Astrocyte (in vitro differentiated cells and primary cell): ENCODE measurements at regions not wholly inside any gene's neighbourhood (a gene's known extent, or its start where the extent isn't known, plus 50 kb on each side); places are given as distances from the start of the nearest gene placed in this dataset.

Source experiments
- DNase-seq: peaks from one replicate; pipeline ENCODE4 v3.0.0-alpha.2; 2010; ENCODE audit warnings: low read depth
- FAIRE-seq: peaks from 2 replicates; lab custom pipeline; 2011; peaks lifted over from hg19 to GRCh38; lab: Jason Lieb, UNC
- H2AFZ ChIP-seq: 2 replicates; pipeline ENCODE4 v1.6.0; 2012; ENCODE audit warnings: low read depth, low read length, inconsistent platforms
- H3K27ac ChIP-seq: 2 replicates; pipeline ENCODE4 v1.5.1; 2011; ENCODE audit warnings: low read depth, low read length, inconsistent platforms
- H3K27me3 ChIP-seq: 2 replicates; pipeline ENCODE4 v1.6.0; 2011; ENCODE audit warnings: low read length, inconsistent platforms; ENCODE audit not compliant: insufficient read depth
- H3K36me3 ChIP-seq: 2 replicates; pipeline ENCODE4 v1.5.1; 2011; ENCODE audit warnings: low read length, inconsistent platforms; ENCODE audit not compliant: insufficient read depth
- H3K4me1 ChIP-seq: 2 replicates; pipeline ENCODE4 v1.5.1; 2011; ENCODE audit warnings: low read length, inconsistent platforms; ENCODE audit not compliant: insufficient read depth
- H3K4me2 ChIP-seq: 2 replicates; pipeline ENCODE4 v1.6.0; 2012; ENCODE audit warnings: low read length, inconsistent platforms
- H3K4me3 ChIP-seq: 2 replicates; pipeline ENCODE4 v1.5.1; 2011; ENCODE audit warnings: low read depth, mild to moderate bottlenecking, low read length, inconsistent platforms; ENCODE audit not compliant: insufficient read depth
- H3K79me2 ChIP-seq: 2 replicates; pipeline ENCODE4 v1.6.0; 2012; ENCODE audit warnings: mild to moderate bottlenecking, low read length, inconsistent platforms; ENCODE audit not compliant: insufficient read depth
- H3K9ac ChIP-seq: 2 replicates; pipeline ENCODE4 v1.6.0; 2012; ENCODE audit warnings: mild to moderate bottlenecking, low read length, inconsistent platforms
- H3K9me3 ChIP-seq: 2 replicates; pipeline ENCODE4 v1.5.1; 2012; ENCODE audit warnings: low read depth, mild to moderate bottlenecking, low read length, inconsistent platforms; ENCODE audit not compliant: insufficient read depth
- H4K20me1 ChIP-seq: 2 replicates; pipeline ENCODE4 v1.6.0; 2012; ENCODE audit warnings: low read length, inconsistent platforms; ENCODE audit not compliant: insufficient read depth
- H3K27ac Mint-ChIP-seq: one replicate; pipeline ENCODE4 v1.8.0; 2021; ENCODE audit warnings: mild to moderate bottlenecking, mixed read lengths; ENCODE audit not compliant: unreplicated experiment
- H3K27me3 Mint-ChIP-seq: one replicate; pipeline ENCODE4 v1.8.0; 2021; ENCODE audit warnings: low read depth, mixed read lengths; ENCODE audit not compliant: unreplicated experiment
- H3K36me3 Mint-ChIP-seq: one replicate; pipeline ENCODE4 v1.8.0; 2021; ENCODE audit warnings: low read depth, mixed read lengths; ENCODE audit not compliant: unreplicated experiment
- H3K4me1 Mint-ChIP-seq: one replicate; pipeline ENCODE4 v1.8.0; 2021; ENCODE audit warnings: low read depth, mixed read lengths; ENCODE audit not compliant: unreplicated experiment
- H3K4me3 Mint-ChIP-seq: one replicate; pipeline ENCODE4 v1.8.0; 2021; ENCODE audit warnings: mild to moderate bottlenecking, moderate library complexity, mixed read lengths; ENCODE audit not compliant: unreplicated experiment
- H3K9me3 Mint-ChIP-seq: one replicate; pipeline ENCODE4 v1.8.0; 2021; ENCODE audit warnings: mild to moderate bottlenecking, mixed read lengths; ENCODE audit not compliant: unreplicated experiment
- CTCF ChIP-seq: IDR thresholded peaks from 2 replicates; pipeline ENCODE4 v1.5.1; 2011; ENCODE audit warnings: low read depth, mild to moderate bottlenecking, inconsistent platforms, low read length, moderate library complexity; ENCODE audit not compliant: insufficient read depth
- EZH2 ChIP-seq: IDR thresholded peaks from 2 replicates; pipeline ENCODE4 v1.6.1; 2012; ENCODE audit warnings: mild to moderate bottlenecking, low read length, inconsistent platforms; ENCODE audit not compliant: insufficient read depth

DNA sequence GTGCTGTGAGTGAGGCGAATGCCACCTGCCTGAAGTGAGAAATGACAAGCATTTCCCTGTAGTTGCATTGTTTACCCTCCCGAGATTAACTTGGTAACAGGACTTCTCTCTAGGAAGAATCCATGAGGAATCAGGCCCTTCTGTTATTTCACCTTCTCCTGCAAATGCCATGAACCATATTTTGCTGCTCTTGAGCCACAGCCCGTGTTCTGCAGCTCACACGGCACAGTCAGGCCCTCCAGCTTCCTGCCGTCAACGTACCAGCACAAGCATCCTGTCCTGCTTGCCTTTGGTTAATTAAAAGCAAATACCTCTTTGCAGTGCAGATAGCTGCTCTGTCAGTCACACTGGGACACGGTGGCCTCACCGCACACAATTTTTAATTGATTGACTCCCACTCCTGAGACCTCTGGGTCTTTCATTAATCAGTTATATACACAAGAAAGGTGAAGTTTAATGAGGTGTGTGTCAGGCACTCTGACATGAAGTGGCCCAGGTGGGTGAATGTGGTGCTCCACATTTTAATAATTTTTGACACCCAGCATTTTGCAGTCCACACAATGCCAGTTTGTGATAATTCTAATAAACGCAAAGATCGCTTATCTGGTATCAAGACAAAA lies 95.3 kb upstream of the ASB18 start:
- no peak for FAIRE-seq
- no peak overlapping the region for H3K27ac Mint-ChIP-seq

GRCh38 chr2:236360496-236360895 lies 96.3 kb upstream of the ASB18 start:
- no peak overlapping the region for H3K4me2 ChIP-seq
- peaks cover 30% of the 10 kb centered on the region for H3K27me3 Mint-ChIP-seq
- H3K4me1 Mint-ChIP-seq = no peaks in the 10 kb centered on the region
- H3K27ac Mint-ChIP-seq = no peak overlapping the region
- H4K20me1 ChIP-seq = no peaks in the 10 kb centered on the region
- H2AFZ ChIP-seq = no peak overlapping the region
- no peaks in the 10 kb centered on the region for H3K4me1 ChIP-seq
- TF ChIP-seq CTCF (no peak), EZH2 (no peak)
- no peak overlapping the region for H3K4me3 Mint-ChIP-seq
- H3K36me3 Mint-ChIP-seq = no peaks in the 10 kb centered on the region
- no peak overlapping the region for H3K9ac ChIP-seq
- H3K36me3 ChIP-seq = no peaks in the 10 kb centered on the region
- no peak overlapping the region for H3K4me3 ChIP-seq
- no peaks in the 10 kb centered on the region for H3K9me3 ChIP-seq
- FAIRE-seq (no peak), DNase-seq (peak; percentile 29)
- no peaks in the 10 kb centered on the region for H3K79me2 ChIP-seq
- no peak overlapping the region for H3K27ac ChIP-seq
- H3K27me3 ChIP-seq = no peaks in the 10 kb centered on the region
- H3K9me3 Mint-ChIP-seq = no peaks in the 10 kb centered on the region

More for the DNA sequence above, 95.3 kb upstream of the ASB18 start:
- TF ChIP-seq EZH2 (no peak), CTCF (no peak)
- H3K4me1 ChIP-seq = no peaks in the 10 kb centered on the region
- H3K9ac ChIP-seq = no peak overlapping the region
- H3K27ac ChIP-seq = no peak overlapping the region
- H3K27me3 Mint-ChIP-seq = peaks cover 23% of the 10 kb centered on the region
- no peaks in the 10 kb centered on the region for H3K4me1 Mint-ChIP-seq
- no peak for DNase-seq
- no peaks in the 10 kb centered on the region for H3K27me3 ChIP-seq
- peak overlapping the region; percentile 26 for H2AFZ ChIP-seq
- H3K4me3 ChIP-seq = no peak overlapping the region
- H3K9me3 Mint-ChIP-seq = no peaks in the 10 kb centered on the region
- no peaks in the 10 kb centered on the region for H3K79me2 ChIP-seq
- H3K36me3 Mint-ChIP-seq = no peaks in the 10 kb centered on the region
- H3K4me2 ChIP-seq = no peak overlapping the region
- H4K20me1 ChIP-seq = no peaks in the 10 kb centered on the region
- H3K4me3 Mint-ChIP-seq = no peak overlapping the region
- H3K36me3 ChIP-seq = no peaks in the 10 kb centered on the region
- no peaks in the 10 kb centered on the region for H3K9me3 ChIP-seq

GRCh38 chr2:236363711-236364277 lies 99.6 kb upstream of the ASB18 start:
- no peaks in the 10 kb centered on the region for H3K4me1 Mint-ChIP-seq
- Histone ChIP-seq H3K4me3 (no peak overlapping the region), H3K27me3 (peaks cover 9% of the 10 kb centered on the region), H3K9me3 (no peaks in the 10 kb centered on the region), H3K4me1 (no peaks in the 10 kb centered on the region), H3K9ac (no peak overlapping the region), H2AFZ (no peak overlapping the region), H3K27ac (no peak overlapping the region), H3K4me2 (no peak overlapping the region), H3K36me3 (no peaks in the 10 kb centered on the region), H3K79me2 (no peaks in the 10 kb centered on the region), H4K20me1 (no peaks in the 10 kb centered on the region)
- TF ChIP-seq EZH2 (no peak), CTCF (no peak)
- FAIRE-seq = no peak
- no peak overlapping the region for H3K4me3 Mint-ChIP-seq
- no peak overlapping the region for H3K27ac Mint-ChIP-seq
- peaks cover 47% of the 10 kb centered on the region for H3K27me3 Mint-ChIP-seq
- DNase-seq = no peak
- H3K36me3 Mint-ChIP-seq = no peaks in the 10 kb centered on the region
- H3K9me3 Mint-ChIP-seq = no peaks in the 10 kb centered on the region
